CD4-positive, alpha-beta T cell treated with Interleukin-6 for 4 hours (primary cell): ENCODE measurements at regions not wholly inside any gene's neighbourhood (a gene's known extent, or its start where the extent isn't known, plus 50 kb on each side); places are given as distances from the start of the nearest gene placed in this dataset.
"Not testable (repeated sequence)": the region's sequence is repeated elsewhere in the genome, so short reads cannot be mapped to it uniquely, and the experiment has no call there.

Source experiments
- DNase-seq: peaks from one replicate; pipeline ENCODE4 v3.0.0-alpha.2; 2020; ENCODE audit warnings: mixed read lengths

- DNase-seq: not testable (repeated sequence)
These were observed 105.0 kb upstream of the IKBKE start for GRCh38 chr1:206365271-206365670.

- DNase-seq: not testable (repeated sequence)
These were observed 104.1 kb upstream of the IKBKE start for GRCh38 chr1:206366131-206366530.

GRCh38 chr1:206366772-206367171, 103.5 kb upstream of the IKBKE start:
- DNase-seq: not testable (repeated sequence)

GRCh38 chr1:206367955-206368622, 102.2 kb upstream of the IKBKE start:
- not testable (repeated sequence) for DNase-seq

GRCh38 chr1:206374725-206375124, 95.6 kb upstream of the IKBKE start:
- DNase-seq: not testable (repeated sequence)

GRCh38 chr1:206375552-206375951, 94.7 kb upstream of the IKBKE start:
- not testable (repeated sequence) for DNase-seq

- DNase-seq: not testable (repeated sequence)
These were observed 91.8 kb upstream of the IKBKE start for GRCh38 chr1:206378506-206378905.

GRCh38 chr1:206379245-206379644, 91.0 kb upstream of the IKBKE start:
- not testable (repeated sequence) for DNase-seq

- DNase-seq: not testable (repeated sequence)
These were observed 90.0 kb upstream of the IKBKE start for GRCh38 chr1:206380163-206380790.

- not testable (repeated sequence) for DNase-seq
These were observed 89.3 kb upstream of the IKBKE start for GRCh38 chr1:206380791-206381610.

- DNase-seq: peak; percentile 3
These were observed 86.1 kb upstream of the IKBKE start for GRCh38 chr1:206384029-206384807.

GRCh38 chr1:206384891-206385290, 85.4 kb upstream of the IKBKE start:
- not testable (repeated sequence) for DNase-seq

GRCh38 chr1:206387631-206388030, 82.6 kb upstream of the IKBKE start:
- not testable (repeated sequence) for DNase-seq

GRCh38 chr1:206391903-206392302, 78.4 kb upstream of the IKBKE start:
- DNase-seq: not testable (repeated sequence)

- not testable (repeated sequence) for DNase-seq
These were observed 72.8 kb upstream of the IKBKE start for GRCh38 chr1:206397501-206397900.

GRCh38 chr1:206398261-206398660, 72.0 kb upstream of the IKBKE start:
- DNase-seq: not testable (repeated sequence)

GRCh38 chr1:206403612-206404307, 66.5 kb upstream of the IKBKE start:
- DNase-seq: not testable (repeated sequence)

- DNase-seq: not testable (repeated sequence)
These were observed 65.8 kb upstream of the IKBKE start for GRCh38 chr1:206404309-206405027.

GRCh38 chr1:206405282-206405681, 65.0 kb upstream of the IKBKE start:
- DNase-seq: not testable (repeated sequence)

- DNase-seq: not testable (repeated sequence)
These were observed 61.6 kb upstream of the IKBKE start for GRCh38 chr1:206408371-206409288.
